Heart right ventricle (tissue), 16 donors: ENCODE measurements at regions not wholly inside any gene's neighbourhood (a gene's known extent, or its start where the extent isn't known, plus 50 kb on each side); places are given as distances from the start of the nearest gene placed in this dataset.

Experiments used
- ATAC-seq, 8 donors: fragments of 200-7000 bp; cut with Tn5 transposase; one replicate each; pipeline ENCODE4 v1.9.1; 2020; ENCODE audit warnings: mild to moderate bottlenecking in 8 of 8, moderate library complexity in 8 of 8, moderate number of reproducible peaks in 1 of 8
- DNase-seq, 2 donors: peaks; one replicate each; pipeline ENCODE4 v3.0.0-alpha.2; 2020
- H3K27ac ChIP-seq, 10 donors: fragments of 200-600 bp; sonication (generic) in 2 of 10; one replicate each; pipeline versions ENCODE4 v1.5.0 to v1.8.0; 2020 to 2022; ENCODE audit warnings: mild to moderate bottlenecking in 3 of 10
- H3K27me3 ChIP-seq, 7 donors: fragments of 200-600 bp; one replicate each; pipeline ENCODE4 v1.8.0; 2021 to 2022; ENCODE audit warnings: mild to moderate bottlenecking in 2 of 7
- H3K36me3 ChIP-seq, 9 donors: fragments of 200-600 bp; sonication (generic) in 1 of 9; one replicate each; pipeline versions ENCODE4 v1.5.0 to v1.8.0; 2020 to 2022; ENCODE audit warnings: mild to moderate bottlenecking in 2 of 9
- H3K4me1 ChIP-seq, 9 donors: fragments of 200-600 bp; sonication (generic) in 1 of 9; one replicate each; pipeline versions ENCODE4 v1.5.0 to v1.8.0; 2020 to 2022; ENCODE audit warnings: mild to moderate bottlenecking in 4 of 9
- H3K4me3 ChIP-seq, 10 donors: fragments of 200-600 bp; sonication (generic) in 2 of 10; one replicate each; pipeline versions ENCODE4 v1.5.0 to v1.8.0; 2020 to 2022; ENCODE audit warnings: mild to moderate bottlenecking in 7 of 10, moderate library complexity in 2 of 10
- H3K9me3 ChIP-seq, 11 donors: fragments of 200-600 bp in 10 of 11; sonication (generic) in 2 of 11; one replicate each; pipeline versions ENCODE4 v1.5.0 to v1.8.0; 2013 to 2022; ENCODE audit warnings: mild to moderate bottlenecking in 2 of 11, control low read depth in 1 of 11, moderate library complexity in 1 of 11
- CTCF ChIP-seq, 9 donors: fragments of 200-600 bp; sonication (generic) in 2 of 9; IDR thresholded peaks; one replicate each; pipeline versions ENCODE4 v1.5.0 to v1.8.0; 2021 to 2022; ENCODE audit warnings: antibody characterized with exemption in 9 of 9, mild to moderate bottlenecking in 5 of 9, moderate library complexity in 1 of 9
- WGBS, 2 donors: extraction: QIAGEN DNeasy Blood & Tissue Kit; methylation state at CpG; one replicate each; pipeline ENCODE4 v1.1.7; 2013; ENCODE audit warnings: inconsistent platforms in 1 of 2; 5-methylcytosine and 5-hydroxymethylcytosine counted together
- intact Hi-C, 10 donors: fragments of 100-400 bp; cut with DNase I; formaldehyde crosslinking; loops; one replicate each; pipeline versions ENCODE4 v1.11.1 to v1.14.2; 2022
- donor health status: Arrhythmogenic right ventricular cardiomyopathy.
- donor health status: ischemic (EF 13 %, LVEDD 7.1; RV severe dilation, severe dysfunction).
- donor health status: healthy with polysubstance abuse.
- donor health status: DM: no; HTN: yes; CAD: no.
- donor health status: DM: no; HTN: no; CAD: no.
- donor health status: ischemic (EF 25% LVEDD 6.9; RV normal size, moderate dysfunction).
- donor health status: ischemic (EF 25% LVEDD 5.7; RV mildly dilated, moderate dysfunction).
- donor health status: healthy.
- donor health status: DM: yes; HTN: yes; CAD: no.
- donor health status: Ischemic cardiomyopathy.
- donor health status: ischemic (EF 35%, LVEDD 5.7; RV mildly dilated, moderate dysfunction).
- donor health status: nonischemic (EF 11% LVEDD 7.7; RV severe dilation, severe dysfunction).
- donor health status: DM: yes; HTN: yes; CAD: no.
- donor health status: PGD.
- donor health status: ischemic (EF 29% LVEDD 5.4; RV normal size, mild dysfunction).
- donor health status: nonischemic (EF 23%, LVEDD 6.1; RV moderate dilation, normal function).

GRCh38 chr14:85150166-85150565, 379.8 kb upstream of the FLRT2 start:
- no peak for ATAC-seq
- Histone ChIP-seq H3K9me3 (peaks cover 0 to 7% (median 0%) of the 10 kb centered on the region in 11 donors), H3K4me1 (no peaks in the 10 kb centered on the region), H3K27me3 (no peaks in the 10 kb centered on the region), H3K4me3 (no peak overlapping the region), H3K27ac (no peak overlapping the region), H3K36me3 (no peaks in the 10 kb centered on the region)
- no peak for TF ChIP-seq CTCF (IDR thresholded peaks at IDR 0.05)
- WGBS, 2 donors: 75 to 76% methylated on average over 4 of the region's 4 CpGs
- DNase-seq: no peak
- intact Hi-C loops: no loop called here

GRCh38 chr14:85154714-85155113, 375.2 kb upstream of the FLRT2 start:
- no peaks in the 10 kb centered on the region for H3K4me1 ChIP-seq
- H3K9me3 ChIP-seq: no peaks in the 10 kb centered on the region
- H3K27ac ChIP-seq: no peak overlapping the region
- intact Hi-C loops: no loop called here
- ATAC-seq: no peak
- DNase-seq: no peak
- no peak for TF ChIP-seq CTCF (IDR thresholded peaks at IDR 0.05)
- no peaks in the 10 kb centered on the region for H3K36me3 ChIP-seq
- no peak overlapping the region for H3K4me3 ChIP-seq
- no peaks in the 10 kb centered on the region for H3K27me3 ChIP-seq
- 76 to 91% methylated on average over 3 of the region's 3 CpGs for WGBS, 2 donors

GRCh38 chr14:85156319-85156718, 373.6 kb upstream of the FLRT2 start:
- intact Hi-C loops: loop anchor here in 1 of 10 donors (2.0 kb wide), 1 partner anchor 18 kb away; no protein-coding TSS in a partner anchor
- no peak overlapping the region for H3K27ac ChIP-seq
- H3K4me1 ChIP-seq: no peaks in the 10 kb centered on the region
- no peak for TF ChIP-seq CTCF (IDR thresholded peaks at IDR 0.05)
- no peak overlapping the region for H3K4me3 ChIP-seq
- H3K9me3 ChIP-seq: peaks cover 0 to 2% (median 0%) of the 10 kb centered on the region in 11 donors
- DNase-seq (no peak), ATAC-seq (no peak)
- no peaks in the 10 kb centered on the region for H3K36me3 ChIP-seq
- H3K27me3 ChIP-seq: no peaks in the 10 kb centered on the region

GRCh38 chr14:85159726-85160125, 370.2 kb upstream of the FLRT2 start:
- DNase-seq (no peak), ATAC-seq (no peak)
- intact Hi-C loops: no loop called here
- Histone ChIP-seq H3K36me3 (no peaks in the 10 kb centered on the region), H3K27ac (no peak overlapping the region), H3K4me3 (no peak overlapping the region), H3K9me3 (peaks cover 0 to 24% (median 2%) of the 10 kb centered on the region in 11 donors), H3K27me3 (no peaks in the 10 kb centered on the region), H3K4me1 (no peaks in the 10 kb centered on the region)
- TF ChIP-seq CTCF (IDR thresholded peaks at IDR 0.05): no peak
